PC-9 (cell line): ENCODE measurements at regions not wholly inside any gene's neighbourhood (a gene's known extent, or its start where the extent isn't known, plus 50 kb on each side); places are given as distances from the start of the nearest gene placed in this dataset.

Source experiments
- BruUV-seq: library from RNA; stranded (reverse); fragments of 400-500 nt; replicated peaks from 2 replicates; lab custom pipeline; 2021; lab: Mats Ljungman, UMichigan
- CTCF ChIA-PET: fragments of 300-600 bp; sonication (Branson Sonifier 250); formaldehyde crosslinking; loops from one replicate; lab custom pipeline; 2022; ENCODE audit warnings: antibody characterized with exemption; lab: Charles Lee
- POLR2A ChIA-PET: fragments of 300-600 bp; sonication (Branson Sonifier 250); formaldehyde crosslinking; loops from one replicate; lab custom pipeline; 2022; ENCODE audit warnings: antibody characterized with exemption; ENCODE audit not compliant: unreplicated experiment; lab: Charles Lee
- DNase-seq, 2 experiments: peaks; one replicate each; pipeline versions ENCODE4 v3.0.0 to v3.0.0-alpha.2; 2015 to 2022; ENCODE audit warnings: mixed read lengths in 1 of 2
- H2AFZ ChIP-seq: fragments of 200-600 bp; sonication (generic); 2 replicates; pipeline ENCODE4 v1.8.1; 2017; ENCODE audit warnings: antibody characterized with exemption
- H3F3A ChIP-seq: fragments of 200-600 bp; sonication (generic); 2 replicates; pipeline ENCODE4 v1.8.1; 2017; ENCODE audit warnings: antibody characterized with exemption, mild to moderate bottlenecking, low read depth; ENCODE audit not compliant: insufficient read depth
- H3K27ac ChIP-seq: fragments of 200-600 bp; sonication (generic); 2 replicates; pipeline ENCODE4 v1.6.1; 2016; ENCODE audit warnings: mixed run types
- H3K27me3 ChIP-seq: fragments of 200-600 bp; sonication (generic); 2 replicates; pipeline ENCODE4 v1.6.1; 2016; ENCODE audit warnings: low read depth, mixed run types; ENCODE audit not compliant: insufficient read depth
- H3K36me3 ChIP-seq: fragments of 200-600 bp; sonication (generic); 2 replicates; pipeline ENCODE4 v1.6.1; 2016; ENCODE audit warnings: low read depth, mixed run types
- H3K4me1 ChIP-seq: fragments of 200-600 bp; sonication (generic); replicated peaks from 2 replicates; pipeline ENCODE4 v1.6.1; 2016; ENCODE audit warnings: mixed run types; ENCODE audit not compliant: insufficient read depth
- H3K4me2 ChIP-seq: fragments of 200-600 bp; sonication (generic); 2 replicates; pipeline ENCODE4 v1.6.1; 2017; ENCODE audit warnings: mixed run types
- H3K4me3 ChIP-seq: fragments of 200-600 bp; sonication (generic); 2 replicates; pipeline ENCODE4 v1.6.1; 2016; ENCODE audit warnings: mixed run types
- H3K79me2 ChIP-seq: fragments of 200-600 bp; sonication (generic); 2 replicates; pipeline ENCODE4 v1.6.1; 2017; ENCODE audit warnings: low read depth, mixed run types
- H3K9me2 ChIP-seq: fragments of 200-600 bp; sonication (generic); 2 replicates; pipeline ENCODE4 v1.8.1; 2017; ENCODE audit warnings: mild to moderate bottlenecking; ENCODE audit not compliant: insufficient read depth
- H3K9me3 ChIP-seq: fragments of 200-600 bp; sonication (generic); 2 replicates; pipeline ENCODE4 v1.8.1; 2016; ENCODE audit warnings: low read depth; ENCODE audit not compliant: insufficient read depth
- H4K20me1 ChIP-seq: fragments of 200-600 bp; sonication (generic); 2 replicates; pipeline ENCODE4 v1.8.1; 2017; ENCODE audit not compliant: insufficient read depth
- EZH2 ChIP-seq: fragments of 200-600 bp; sonication (generic); IDR thresholded peaks from 2 replicates; pipeline ENCODE4 v1.8.0; 2017; ENCODE audit warnings: antibody characterized with exemption, low read depth
- intact Hi-C: fragments of 100-400 bp; cut with micrococcal nuclease; formaldehyde crosslinking; loops from one replicate; pipeline ENCODE4 v1.10.0; 2022; ENCODE audit not compliant: unreplicated experiment
- TF ChIP-seq, protein P1 (sequence below): fragments of 200-600 bp; sonication (generic); conservative IDR thresholded peaks from 2 replicates; pipeline ENCODE4 v1.6.1; 2017; ENCODE audit warnings: mixed run types, antibody characterized with exemption, mild to moderate bottlenecking, moderate library complexity

- Histone ChIP-seq H3K79me2 (no peaks in the 10 kb centered on the region), H3F3A (peaks cover 14% of the 10 kb centered on the region), H3K4me2 (peak overlapping the region; percentile 88), H3K27ac (peak overlapping the region; percentile 52), H3K27me3 (no peaks in the 10 kb centered on the region), H3K4me3 (peak overlapping the region; percentile 70), H4K20me1 (no peaks in the 10 kb centered on the region), H3K4me1 (peaks cover 16% of the 10 kb centered on the region), H3K9me3 (no peaks in the 10 kb centered on the region), H3K9me2 (no peaks in the 10 kb centered on the region), H2AFZ (peak overlapping the region; percentile 80), H3K36me3 (no peaks in the 10 kb centered on the region)
- no peak for TF ChIP-seq EZH2
- TF ChIP-seq, protein P1, sequence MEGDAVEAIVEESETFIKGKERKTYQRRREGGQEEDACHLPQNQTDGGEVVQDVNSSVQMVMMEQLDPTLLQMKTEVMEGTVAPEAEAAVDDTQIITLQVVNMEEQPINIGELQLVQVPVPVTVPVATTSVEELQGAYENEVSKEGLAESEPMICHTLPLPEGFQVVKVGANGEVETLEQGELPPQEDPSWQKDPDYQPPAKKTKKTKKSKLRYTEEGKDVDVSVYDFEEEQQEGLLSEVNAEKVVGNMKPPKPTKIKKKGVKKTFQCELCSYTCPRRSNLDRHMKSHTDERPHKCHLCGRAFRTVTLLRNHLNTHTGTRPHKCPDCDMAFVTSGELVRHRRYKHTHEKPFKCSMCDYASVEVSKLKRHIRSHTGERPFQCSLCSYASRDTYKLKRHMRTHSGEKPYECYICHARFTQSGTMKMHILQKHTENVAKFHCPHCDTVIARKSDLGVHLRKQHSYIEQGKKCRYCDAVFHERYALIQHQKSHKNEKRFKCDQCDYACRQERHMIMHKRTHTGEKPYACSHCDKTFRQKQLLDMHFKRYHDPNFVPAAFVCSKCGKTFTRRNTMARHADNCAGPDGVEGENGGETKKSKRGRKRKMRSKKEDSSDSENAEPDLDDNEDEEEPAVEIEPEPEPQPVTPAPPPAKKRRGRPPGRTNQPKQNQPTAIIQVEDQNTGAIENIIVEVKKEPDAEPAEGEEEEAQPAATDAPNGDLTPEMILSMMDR, result no peak
- BruUV-seq, result no TSS peak
- POLR2A ChIA-PET, result interaction anchor here (0.6 to 0.7 kb wide), 2 partner anchors 39 to 169 kb away, joined by 4 to 9 read pairs; no protein-coding TSS in a partner anchor
- peak in 1 of 2 experiments; percentile 62 for DNase-seq
- CTCF ChIA-PET, result interaction anchor here (0.5 kb wide), 1 partner anchor 36 kb away, joined by 3 read pairs; no protein-coding TSS in a partner anchor
- intact Hi-C loops, result loop anchor here (5.0 to 10.0 kb wide), 3 partner anchors 112 to 275 kb away; partner anchors contain the start of gene KCTD1
Measured at GRCh38 chr18:26656944-26657536, 108.7 kb upstream of the KCTD1 start.

DNA sequence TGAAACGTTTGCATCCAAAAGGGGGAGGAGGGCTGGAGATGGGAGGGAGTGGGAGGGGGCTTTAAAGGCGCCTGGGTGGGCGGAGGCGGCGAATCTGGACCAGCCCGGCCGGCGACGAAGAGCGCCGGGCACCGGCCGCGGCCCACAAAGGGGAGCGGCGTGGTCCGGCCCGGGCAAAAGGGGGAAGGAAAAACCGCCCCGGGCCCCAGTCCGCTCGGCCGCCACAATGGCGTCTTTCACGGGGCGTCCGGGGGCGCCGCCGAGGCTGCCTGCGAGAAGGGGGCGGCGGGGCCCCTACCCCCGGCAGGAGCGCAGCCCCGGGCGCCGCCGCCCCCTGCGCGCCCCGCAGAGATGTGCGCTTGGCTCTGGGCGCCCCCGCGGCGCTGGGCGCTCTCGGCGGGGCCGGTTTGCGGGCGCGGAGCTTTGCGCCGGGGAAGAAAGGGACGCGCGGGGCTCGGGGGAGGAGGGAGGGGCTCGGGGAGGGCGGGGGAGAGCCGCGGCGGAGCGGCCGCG lies 108.1 kb upstream of the KCTD1 start:
- Histone ChIP-seq H2AFZ (peak overlapping the region; percentile 71), H3K9me3 (no peaks in the 10 kb centered on the region), H3K4me3 (peak overlapping the region; percentile 70; the same call in 1 of the 2 replicates), H3F3A (peaks cover 14% of the 10 kb centered on the region), H3K27ac (peak overlapping the region; percentile 47; the same call in 1 of the 2 replicates), H4K20me1 (no peaks in the 10 kb centered on the region), H3K79me2 (no peaks in the 10 kb centered on the region), H3K36me3 (no peaks in the 10 kb centered on the region), H3K4me1 (peaks cover 16% of the 10 kb centered on the region), H3K27me3 (no peaks in the 10 kb centered on the region), H3K9me2 (no peaks in the 10 kb centered on the region), H3K4me2 (peak overlapping the region; percentile 70)
- ChIA-PET CTCF (no interaction called here), POLR2A (interaction anchor here (0.6 to 0.7 kb wide), 3 partner anchors 40 to 249 kb away, joined by 4 to 9 read pairs (median 9); no protein-coding TSS in a partner anchor)
- intact Hi-C loops, result loop anchor here (5.0 to 10.0 kb wide), 3 partner anchors 112 to 274 kb away; partner anchors contain the start of gene KCTD1
- TF ChIP-seq EZH2, result no peak
- TF ChIP-seq, protein P1, result no peak
- no peak for DNase-seq
- no TSS peak for BruUV-seq

DNA sequence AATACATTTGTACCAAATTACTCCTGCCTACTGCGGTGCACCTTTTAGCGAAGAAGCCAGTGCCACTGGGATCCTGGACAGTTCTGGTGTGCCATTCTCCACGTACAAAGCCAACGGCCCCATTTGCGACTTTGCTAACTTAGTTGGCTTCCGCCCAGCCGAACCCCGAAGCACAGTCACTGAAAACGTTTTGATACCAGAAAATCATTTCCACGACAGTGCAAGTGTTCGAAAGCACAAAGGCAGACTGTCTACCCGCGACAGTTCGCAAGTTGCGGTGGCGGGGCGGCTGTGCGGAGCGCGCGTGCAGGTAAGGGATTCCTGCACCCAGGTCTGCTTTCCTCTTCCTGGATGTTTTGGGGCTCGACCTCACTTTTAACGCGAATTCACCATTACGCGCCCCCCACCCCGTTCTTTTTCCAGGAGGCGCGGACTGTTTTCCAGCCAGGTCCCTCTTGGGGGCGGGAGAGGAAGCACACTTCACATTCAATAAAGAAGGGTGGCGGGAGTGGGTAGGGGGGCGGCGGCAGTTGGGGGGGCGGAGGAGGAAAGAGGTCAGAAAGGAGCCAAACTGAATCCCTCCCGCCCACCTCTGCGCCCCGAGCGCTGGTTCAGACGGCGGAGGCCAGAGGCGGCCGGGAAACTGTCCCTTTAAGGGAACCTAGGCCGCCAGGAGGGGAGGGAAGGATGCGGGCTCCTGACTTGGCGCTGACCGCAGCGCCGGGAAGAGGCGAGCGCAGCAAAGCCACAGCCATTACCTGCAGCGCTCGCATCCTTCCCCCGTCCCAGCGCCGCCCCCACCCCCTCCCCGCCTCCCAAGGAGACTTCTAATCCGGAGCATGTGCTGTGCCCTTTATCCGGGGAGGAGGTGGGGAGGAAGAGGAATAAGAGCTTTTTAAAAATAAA lies 107.4 kb upstream of the KCTD1 start:
- no peaks in the 10 kb centered on the region for H3K79me2 ChIP-seq
- ChIA-PET CTCF (no interaction called here), POLR2A (interaction anchor here (0.6 kb wide), 2 partner anchors 40 to 249 kb away, joined by 9 read pairs; no protein-coding TSS in a partner anchor)
- peak overlapping the region; percentile 47; the same call in 1 of the 2 replicates for H3K27ac ChIP-seq
- peak overlapping the region; percentile 71 for H2AFZ ChIP-seq
- H3F3A ChIP-seq, result peaks cover 14% of the 10 kb centered on the region
- no peaks in the 10 kb centered on the region for H4K20me1 ChIP-seq
- H3K4me2 ChIP-seq, result peak overlapping the region; percentile 70
- peaks cover 16% of the 10 kb centered on the region for H3K4me1 ChIP-seq
- BruUV-seq, result TSS peak; percentile 55
- TF ChIP-seq, protein P1, result no peak
- TF ChIP-seq EZH2, result no peak
- DNase-seq, result peak; percentile 47 to 53
- intact Hi-C loops, result loop anchor here (5.0 to 10.0 kb wide), 3 partner anchors 111 to 273 kb away; partner anchors contain the start of gene KCTD1
- no peaks in the 10 kb centered on the region for H3K9me3 ChIP-seq
- H3K36me3 ChIP-seq, result no peaks in the 10 kb centered on the region
- H3K27me3 ChIP-seq, result no peaks in the 10 kb centered on the region
- no peaks in the 10 kb centered on the region for H3K9me2 ChIP-seq
- H3K4me3 ChIP-seq, result peak overlapping the region; percentile 70; the same call in 1 of the 2 replicates
